HCT116 (cell line): ENCODE measurements at regions not wholly inside any gene's neighbourhood (a gene's known extent, or its start where the extent isn't known, plus 50 kb on each side); places are given as distances from the start of the nearest gene placed in this dataset.

ENCODE experiments used
- CTCF ChIP-seq, 3 experiments: fragments of 200-600 bp in 1 of 3; sonication (generic) in 1 of 3; IDR thresholded peaks in 2 of 3; conservative IDR thresholded peaks in 1 of 3; 2 replicates each; pipeline ENCODE4 v1.5.1; 2012 to 2017; ENCODE audit warnings: low read depth in 2 of 3, low read length in 2 of 3, antibody characterized with exemption in 1 of 3, borderline replicate concordance in 1 of 3, control low read depth in 1 of 3, mild to moderate bottlenecking in 1 of 3, mixed read lengths in 1 of 3, mixed run types in 1 of 3, moderate library complexity in 1 of 3; ENCODE audit not compliant: insufficient read depth in 1 of 3
- POLR2A ChIP-seq: IDR thresholded peaks from 2 replicates; pipeline ENCODE4 v1.7.0; 2011; ENCODE audit warnings: borderline replicate concordance; ENCODE audit not compliant: insufficient read depth, insufficient read length; ENCODE audit errors: extremely low read depth
- POLR2AphosphoS5 ChIP-seq: IDR thresholded peaks from 2 replicates; pipeline ENCODE4 v1.6.1; 2011; ENCODE audit warnings: mild to moderate bottlenecking, low read depth, low read length, moderate library complexity
- REST ChIP-seq: IDR thresholded peaks from 2 replicates; pipeline ENCODE4 v1.6.1; 2012; ENCODE audit warnings: low read depth

GRCh38 chr7:113677811-113678210 lies 241.0 kb downstream of the PPP1R3A start:
- TF ChIP-seq CTCF (IDR thresholded peaks at IDR 0.05 in 2 of 3, conservative IDR thresholded peaks at IDR 0.05 in 1 of 3; ENCODE audit: borderline replicate concordance in 1 of 3, insufficient read depth in 1 of 3, low read depth in 2 of 3, low read length in 2 of 3) (no peak), POLR2AphosphoS5 (no peak), REST (no peak), POLR2A (no peak)
